ENCODE measurements at regions not wholly inside any gene's neighbourhood (a gene's known extent, or its start where the extent isn't known, plus 50 kb on each side); places are given as distances from the start of the nearest gene placed in this dataset.
A peak's percentile ranks its signal among the peaks of the same experiment; 100 is the strongest.
"Not testable (repeated sequence)": the region's sequence is repeated elsewhere in the genome, so short reads cannot be mapped to it uniquely, and the experiment has no call there.

- Histone ChIP-seq H3K27ac (no peak overlapping the region), H3K36me3 (no peaks in the 10 kb centered on the region), H3K27me3 (ENCODE audit: insufficient read depth, low read depth, severe bottlenecking) (no peaks in the 10 kb centered on the region), H3K4me3 (ENCODE audit: low read depth, low read length) (no peak overlapping the region), H3K9me3 (ENCODE audit: severe bottlenecking) (peaks cover 4% of the 10 kb centered on the region)
- no peak for TF ChIP-seq CTCF (IDR thresholded peaks at IDR 0.05; ENCODE audit: low read depth, low read length)
- no peak for DNase-seq
Measured at GRCh38 chr7:9149499-9150082, 716.2 kb downstream of the NXPH1 start.

- not testable (repeated sequence) for H3K27ac ChIP-seq; H3K9me3 ChIP-seq (ENCODE audit: severe bottlenecking); H3K36me3 ChIP-seq; H3K27me3 ChIP-seq (ENCODE audit: insufficient read depth, low read depth, severe bottlenecking); DNase-seq; H3K4me3 ChIP-seq (ENCODE audit: low read depth, low read length)
Measured at GRCh38 chr7:9163691-9164090, 730.3 kb downstream of the NXPH1 start.

GRCh38 chr7:9175871-9176270 is 742.5 kb downstream of the NXPH1 start:
- H3K27me3 ChIP-seq (ENCODE audit: insufficient read depth, low read depth, severe bottlenecking), result no peaks in the 10 kb centered on the region
- no peaks in the 10 kb centered on the region for H3K36me3 ChIP-seq
- H3K9me3 ChIP-seq (ENCODE audit: severe bottlenecking), result peaks cover 3% of the 10 kb centered on the region
- no peak overlapping the region for H3K27ac ChIP-seq
- no peak for DNase-seq
- no peak for TF ChIP-seq CTCF (IDR thresholded peaks at IDR 0.05; ENCODE audit: low read depth, low read length)
- H3K4me3 ChIP-seq (ENCODE audit: low read depth, low read length), result no peak overlapping the region

GRCh38 chr7:9181356-9181755 is 747.9 kb downstream of the NXPH1 start:
- Histone ChIP-seq H3K36me3 (no peaks in the 10 kb centered on the region), H3K4me3 (ENCODE audit: low read depth, low read length) (no peak overlapping the region), H3K27ac (peak overlapping the region; percentile 13), H3K9me3 (ENCODE audit: severe bottlenecking) (no peaks in the 10 kb centered on the region), H3K27me3 (ENCODE audit: insufficient read depth, low read depth, severe bottlenecking) (no peaks in the 10 kb centered on the region)
- no peak for DNase-seq
- no peak for TF ChIP-seq CTCF (IDR thresholded peaks at IDR 0.05; ENCODE audit: low read depth, low read length)

- H3K27me3 ChIP-seq (ENCODE audit: insufficient read depth, low read depth, severe bottlenecking), result no peaks in the 10 kb centered on the region
- no peak overlapping the region for H3K4me3 ChIP-seq (ENCODE audit: low read depth, low read length)
- no peaks in the 10 kb centered on the region for H3K36me3 ChIP-seq
- no peak for DNase-seq
- no peak for TF ChIP-seq CTCF (IDR thresholded peaks at IDR 0.05; ENCODE audit: low read depth, low read length)
- no peaks in the 10 kb centered on the region for H3K9me3 ChIP-seq (ENCODE audit: severe bottlenecking)
- H3K27ac ChIP-seq, result no peak overlapping the region
Measured at GRCh38 chr7:9186730-9187129, 753.3 kb downstream of the NXPH1 start.

- Histone ChIP-seq H3K27ac (no peak overlapping the region), H3K4me3 (ENCODE audit: low read depth, low read length) (no peak overlapping the region), H3K27me3 (ENCODE audit: insufficient read depth, low read depth, severe bottlenecking) (no peaks in the 10 kb centered on the region), H3K36me3 (no peaks in the 10 kb centered on the region), H3K9me3 (ENCODE audit: severe bottlenecking) (no peaks in the 10 kb centered on the region)
- peak; percentile 32 for DNase-seq
- no peak for TF ChIP-seq CTCF (IDR thresholded peaks at IDR 0.05; ENCODE audit: low read depth, low read length)
Measured at GRCh38 chr7:9189703-9190102, 756.3 kb downstream of the NXPH1 start.
